ENCODE measurements at regions not wholly inside any gene's neighbourhood (a gene's known extent, or its start where the extent isn't known, plus 50 kb on each side); places are given as distances from the start of the nearest gene placed in this dataset.

GRCh38 chr15:61613138-61613537 lies 384.0 kb upstream of the RORA start:
- no peak overlapping the region for H3K9ac ChIP-seq (ENCODE audit: low read depth, low read length)
- no peaks in the 10 kb centered on the region for H3K4me1 ChIP-seq (ENCODE audit: insufficient read depth, low read length)
- H3K9me3 ChIP-seq (ENCODE audit: control insufficient read depth, insufficient read depth, low read length) = no peaks in the 10 kb centered on the region
- no peaks in the 10 kb centered on the region for H3K36me3 ChIP-seq (ENCODE audit: insufficient read depth, low read length)

DNA sequence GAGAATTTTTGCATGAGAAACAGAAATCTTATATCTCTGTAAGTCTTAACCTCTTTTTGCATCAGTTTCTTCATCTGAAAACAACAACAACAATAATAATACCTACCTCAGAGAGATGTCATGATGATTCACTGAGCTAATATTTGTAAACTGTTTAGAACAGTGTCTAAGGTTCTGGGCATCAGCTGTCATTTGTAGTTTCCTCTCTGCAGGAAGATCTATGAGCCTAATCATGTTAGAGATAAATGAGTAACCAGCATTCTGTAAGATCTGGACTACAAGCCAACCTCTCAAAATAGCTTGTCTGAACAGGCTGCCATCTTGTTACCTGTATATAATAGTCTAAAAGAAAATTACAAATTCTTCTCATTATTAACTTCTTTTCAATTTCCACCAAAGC lies 383.0 kb upstream of the RORA start:
- H3K36me3 ChIP-seq (ENCODE audit: insufficient read depth, low read length) = no peaks in the 10 kb centered on the region
- H3K4me1 ChIP-seq (ENCODE audit: insufficient read depth, low read length) = no peaks in the 10 kb centered on the region
- H3K9me3 ChIP-seq (ENCODE audit: control insufficient read depth, insufficient read depth, low read length) = no peaks in the 10 kb centered on the region
- no peak overlapping the region for H3K9ac ChIP-seq (ENCODE audit: low read depth, low read length)

DNA sequence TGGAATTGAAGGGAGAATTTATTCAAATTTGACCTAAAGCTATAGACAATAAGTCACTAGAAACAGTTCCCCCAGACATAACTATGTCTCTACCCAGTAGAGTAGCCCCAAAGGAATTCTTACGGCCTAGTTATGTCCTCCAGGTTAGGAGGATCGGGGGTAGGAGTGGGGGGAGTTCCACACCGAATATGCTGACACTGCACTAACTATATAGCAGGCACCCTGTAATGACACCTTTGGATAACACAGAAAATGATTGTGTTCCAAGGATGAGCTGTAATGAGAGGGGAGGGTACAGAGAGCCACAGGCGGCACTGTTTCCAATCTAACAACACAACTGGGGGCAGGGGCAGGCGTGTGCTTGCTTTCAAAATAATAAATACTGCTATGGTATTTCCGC lies 376.2 kb upstream of the RORA start:
- H3K9me3 ChIP-seq (ENCODE audit: control insufficient read depth, insufficient read depth, low read length) = no peaks in the 10 kb centered on the region
- H3K4me1 ChIP-seq (ENCODE audit: insufficient read depth, low read length) = no peaks in the 10 kb centered on the region
- no peak overlapping the region for H3K9ac ChIP-seq (ENCODE audit: low read depth, low read length)
- no peaks in the 10 kb centered on the region for H3K36me3 ChIP-seq (ENCODE audit: insufficient read depth, low read length)

DNA sequence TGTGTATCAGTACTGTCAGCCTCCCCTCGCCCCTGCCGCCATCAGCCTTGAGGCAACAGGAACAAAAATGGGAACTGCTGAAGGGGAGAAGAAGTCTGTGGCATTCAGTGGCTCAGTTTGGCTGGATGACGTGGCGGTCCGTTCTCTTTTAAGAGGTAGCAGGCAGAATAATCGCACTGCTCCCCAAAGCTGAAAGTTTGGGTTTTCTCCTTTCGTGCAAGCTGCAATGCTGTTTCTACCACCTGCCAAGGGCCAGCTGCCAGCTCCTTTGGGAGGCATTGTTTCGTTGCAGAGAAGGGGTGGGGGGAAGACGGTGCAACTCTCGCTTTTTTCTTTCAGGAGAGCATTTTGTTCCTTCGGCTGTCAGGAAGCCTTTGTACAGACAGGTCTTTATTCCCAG lies 369.6 kb upstream of the RORA start:
- Histone ChIP-seq H3K4me1 (ENCODE audit: insufficient read depth, low read length) (no peaks in the 10 kb centered on the region), H3K9me3 (ENCODE audit: control insufficient read depth, insufficient read depth, low read length) (no peaks in the 10 kb centered on the region), H3K36me3 (ENCODE audit: insufficient read depth, low read length) (no peaks in the 10 kb centered on the region), H3K9ac (ENCODE audit: low read depth, low read length) (no peak overlapping the region)

DNA sequence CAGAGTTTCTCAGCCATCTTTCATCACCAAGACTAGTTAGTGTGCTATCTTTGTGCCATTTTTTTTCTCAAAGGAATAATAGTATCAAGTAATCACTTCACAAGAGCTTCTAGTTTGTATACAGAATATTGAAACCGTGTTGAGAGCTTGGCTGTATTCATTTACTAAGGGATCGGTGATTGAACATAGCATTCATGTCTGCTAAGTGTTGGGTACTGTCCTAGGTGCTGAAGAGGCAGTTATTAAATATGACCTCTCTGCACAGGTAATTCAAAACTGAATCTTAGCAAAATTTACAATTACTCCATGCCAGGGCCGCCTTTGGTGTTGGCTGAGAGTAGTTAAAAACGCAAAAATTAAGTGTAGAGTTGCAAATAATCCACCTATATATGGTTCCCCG lies 355.3 kb upstream of the RORA start:
- no peaks in the 10 kb centered on the region for H3K9me3 ChIP-seq (ENCODE audit: control insufficient read depth, insufficient read depth, low read length)
- no peak overlapping the region for H3K9ac ChIP-seq (ENCODE audit: low read depth, low read length)
- no peaks in the 10 kb centered on the region for H3K4me1 ChIP-seq (ENCODE audit: insufficient read depth, low read length)
- H3K36me3 ChIP-seq (ENCODE audit: insufficient read depth, low read length) = no peaks in the 10 kb centered on the region

DNA sequence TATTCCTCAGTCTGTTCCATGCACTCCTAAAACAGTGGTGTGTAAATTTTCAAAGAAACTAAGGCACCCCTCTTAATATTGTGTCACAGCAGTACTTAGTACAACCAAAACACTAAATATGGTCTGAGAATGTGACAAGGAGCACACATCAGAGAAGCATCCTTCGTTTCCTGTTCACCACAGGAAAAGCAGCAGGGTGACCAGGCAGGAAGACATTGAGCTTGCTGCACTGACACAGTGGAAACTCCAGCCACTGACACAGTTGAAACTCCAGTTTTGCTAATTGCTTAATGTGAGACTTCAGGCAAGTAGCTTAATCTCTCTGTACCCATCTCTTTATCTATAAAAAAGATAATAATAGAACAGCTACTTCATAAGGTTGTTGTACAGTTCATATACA lies 353.0 kb upstream of the RORA start:
- no peaks in the 10 kb centered on the region for H3K36me3 ChIP-seq (ENCODE audit: insufficient read depth, low read length)
- no peaks in the 10 kb centered on the region for H3K4me1 ChIP-seq (ENCODE audit: insufficient read depth, low read length)
- no peaks in the 10 kb centered on the region for H3K9me3 ChIP-seq (ENCODE audit: control insufficient read depth, insufficient read depth, low read length)
- no peak overlapping the region for H3K9ac ChIP-seq (ENCODE audit: low read depth, low read length)

GRCh38 chr15:61575597-61575996 lies 346.5 kb upstream of the RORA start:
- no peaks in the 10 kb centered on the region for H3K36me3 ChIP-seq (ENCODE audit: insufficient read depth, low read length)
- no peaks in the 10 kb centered on the region for H3K9me3 ChIP-seq (ENCODE audit: control insufficient read depth, insufficient read depth, low read length)
- no peaks in the 10 kb centered on the region for H3K4me1 ChIP-seq (ENCODE audit: insufficient read depth, low read length)
- H3K9ac ChIP-seq (ENCODE audit: low read depth, low read length) = no peak overlapping the region

- Histone ChIP-seq H3K9me3 (ENCODE audit: control insufficient read depth, insufficient read depth, low read length) (no peaks in the 10 kb centered on the region), H3K36me3 (ENCODE audit: insufficient read depth, low read length) (no peaks in the 10 kb centered on the region), H3K9ac (ENCODE audit: low read depth, low read length) (no peak overlapping the region), H3K4me1 (ENCODE audit: insufficient read depth, low read length) (no peaks in the 10 kb centered on the region)
These were observed 341.9 kb upstream of the RORA start for GRCh38 chr15:61571026-61571425.

- Histone ChIP-seq H3K9ac (ENCODE audit: low read depth, low read length) (no peak overlapping the region), H3K4me1 (ENCODE audit: insufficient read depth, low read length) (no peaks in the 10 kb centered on the region), H3K36me3 (ENCODE audit: insufficient read depth, low read length) (no peaks in the 10 kb centered on the region), H3K9me3 (ENCODE audit: control insufficient read depth, insufficient read depth, low read length) (no peaks in the 10 kb centered on the region)
These were observed 335.7 kb upstream of the RORA start for GRCh38 chr15:61564785-61565184.

DNA sequence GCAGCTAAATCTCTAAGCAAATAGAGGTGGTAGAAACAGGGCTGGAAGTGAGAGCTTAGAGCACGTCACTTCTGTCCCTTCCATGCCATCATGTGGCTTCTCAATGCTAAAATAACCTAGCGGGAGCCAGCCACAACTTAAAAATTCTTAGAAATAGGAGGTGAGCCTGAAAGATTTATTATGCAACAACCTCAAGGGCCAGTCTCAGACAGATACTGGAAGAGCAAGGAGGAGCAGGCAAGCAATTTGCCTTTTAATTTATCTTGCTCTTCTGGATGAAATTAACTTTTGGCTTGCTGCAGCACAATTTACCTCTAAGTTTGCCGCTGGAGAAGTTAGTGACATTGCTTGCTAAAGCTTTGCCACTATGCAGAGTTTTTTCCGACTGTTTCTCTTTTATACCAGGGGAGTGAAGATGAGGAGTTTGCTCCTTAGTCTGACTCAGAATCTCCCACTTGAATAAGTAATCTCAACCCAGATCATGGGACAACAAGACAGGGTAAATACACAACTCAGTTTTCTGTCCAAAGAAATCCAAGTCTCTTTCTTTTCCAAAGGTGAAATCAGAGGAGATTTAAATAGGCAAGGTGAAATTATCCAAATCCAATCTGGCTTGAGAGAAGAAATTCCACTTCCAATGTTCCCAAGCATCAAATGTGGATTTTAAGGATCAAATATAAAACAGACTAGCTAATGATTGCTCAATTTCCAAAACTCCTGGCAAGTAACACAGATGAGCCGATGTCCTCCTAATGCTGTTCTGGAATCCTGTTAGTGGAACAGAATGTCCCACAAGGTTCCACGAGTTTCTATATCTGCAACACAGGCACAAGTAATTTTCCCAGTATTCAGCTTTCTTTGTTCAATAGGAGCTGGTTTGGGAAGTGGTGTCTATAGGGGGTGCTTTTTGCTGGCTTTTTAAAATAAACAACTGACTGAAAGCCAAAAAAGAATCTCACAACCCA lies 329.4 kb upstream of the RORA start:
- H3K9ac ChIP-seq (ENCODE audit: low read depth, low read length) = no peak overlapping the region
- peaks cover 8% of the 10 kb centered on the region; the same call in 1 of the 2 replicates for H3K4me1 ChIP-seq (ENCODE audit: insufficient read depth, low read length)
- H3K36me3 ChIP-seq (ENCODE audit: insufficient read depth, low read length) = no peaks in the 10 kb centered on the region
- no peaks in the 10 kb centered on the region for H3K9me3 ChIP-seq (ENCODE audit: control insufficient read depth, insufficient read depth, low read length)

DNA sequence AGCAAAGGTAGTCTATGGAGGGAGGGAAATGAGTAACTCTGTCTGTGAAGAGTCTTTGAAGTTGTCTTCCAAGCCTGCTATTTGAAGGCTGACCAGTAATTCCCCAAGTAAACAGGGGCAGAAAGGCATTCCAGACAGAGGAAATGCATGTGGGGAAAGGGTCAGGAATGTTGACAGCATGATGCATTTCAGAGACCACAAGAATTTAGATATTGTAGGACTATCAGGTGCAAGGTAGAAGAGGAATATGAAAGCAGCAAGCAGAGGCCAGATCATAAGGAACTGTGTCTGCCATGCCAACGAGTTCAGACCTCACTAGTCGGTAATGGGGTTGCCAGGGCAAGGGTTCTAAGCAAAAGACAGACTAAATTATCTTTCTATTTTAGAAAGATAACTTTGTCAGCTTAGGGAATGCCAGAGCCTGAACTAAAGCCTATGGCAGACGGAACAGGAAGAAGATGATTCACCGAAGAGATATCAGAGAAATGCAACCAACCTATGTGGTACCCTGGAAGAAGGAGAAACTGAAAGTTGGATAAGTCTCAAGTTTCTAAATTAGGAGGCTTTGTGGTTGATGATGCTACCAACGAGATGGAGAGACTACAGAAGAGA lies 327.0 kb upstream of the RORA start:
- Histone ChIP-seq H3K36me3 (ENCODE audit: insufficient read depth, low read length) (no peaks in the 10 kb centered on the region), H3K4me1 (ENCODE audit: insufficient read depth, low read length) (peaks cover 8% of the 10 kb centered on the region; the same call in 1 of the 2 replicates), H3K9ac (ENCODE audit: low read depth, low read length) (no peak overlapping the region), H3K9me3 (ENCODE audit: control insufficient read depth, insufficient read depth, low read length) (no peaks in the 10 kb centered on the region)

GRCh38 chr15:61549727-61550126 lies 320.6 kb upstream of the RORA start:
- Histone ChIP-seq H3K4me1 (ENCODE audit: insufficient read depth, low read length) (peaks cover under 1% of the 10 kb centered on the region; the same call in 1 of the 2 replicates), H3K9me3 (ENCODE audit: control insufficient read depth, insufficient read depth, low read length) (no peaks in the 10 kb centered on the region), H3K9ac (ENCODE audit: low read depth, low read length) (no peak overlapping the region), H3K36me3 (ENCODE audit: insufficient read depth, low read length) (no peaks in the 10 kb centered on the region)

DNA sequence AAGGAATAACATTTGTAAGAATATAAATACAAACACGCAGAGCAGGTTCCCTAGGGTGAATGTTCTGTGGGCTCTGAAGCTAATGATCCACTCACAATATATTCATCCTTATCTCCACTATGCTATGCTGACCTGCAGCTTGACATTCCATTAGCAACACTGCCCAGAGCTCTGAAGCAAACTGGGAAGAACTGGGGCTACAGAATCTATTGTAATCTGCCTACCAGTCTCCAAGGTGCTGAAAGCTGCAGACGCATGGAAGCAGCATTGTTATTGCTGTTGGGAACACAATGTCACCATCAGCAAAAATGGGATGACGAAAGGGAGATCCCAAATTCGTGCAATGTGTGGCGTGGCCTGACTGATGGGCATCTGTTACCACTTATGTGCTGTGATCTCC lies 316.7 kb upstream of the RORA start:
- Histone ChIP-seq H3K9ac (ENCODE audit: low read depth, low read length) (no peak overlapping the region), H3K36me3 (ENCODE audit: insufficient read depth, low read length) (no peaks in the 10 kb centered on the region), H3K4me1 (ENCODE audit: insufficient read depth, low read length) (no peaks in the 10 kb centered on the region), H3K9me3 (ENCODE audit: control insufficient read depth, insufficient read depth, low read length) (no peaks in the 10 kb centered on the region)

DNA sequence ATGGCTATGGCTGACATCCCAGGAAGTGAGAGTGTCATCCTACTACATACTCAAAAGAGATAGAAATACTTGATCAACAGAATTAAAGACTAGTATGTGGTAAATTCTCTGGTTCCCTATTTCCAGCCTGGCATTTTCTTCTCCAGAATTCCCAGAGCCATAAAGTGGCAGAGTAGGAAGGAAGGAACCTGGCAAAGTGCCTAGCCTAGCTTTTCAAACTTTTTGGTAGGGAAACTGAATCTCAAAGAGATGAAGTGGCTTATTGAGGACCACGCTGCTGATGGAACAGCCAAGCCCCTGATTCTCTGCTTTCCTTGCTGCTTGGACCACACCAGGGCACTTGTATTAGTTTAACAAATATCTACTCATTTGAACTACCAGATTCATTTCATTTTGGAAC lies 312.4 kb upstream of the RORA start:
- H3K9me3 ChIP-seq (ENCODE audit: control insufficient read depth, insufficient read depth, low read length) = no peaks in the 10 kb centered on the region
- H3K4me1 ChIP-seq (ENCODE audit: insufficient read depth, low read length) = no peaks in the 10 kb centered on the region
- H3K9ac ChIP-seq (ENCODE audit: low read depth, low read length) = no peak overlapping the region
- no peaks in the 10 kb centered on the region for H3K36me3 ChIP-seq (ENCODE audit: insufficient read depth, low read length)

DNA sequence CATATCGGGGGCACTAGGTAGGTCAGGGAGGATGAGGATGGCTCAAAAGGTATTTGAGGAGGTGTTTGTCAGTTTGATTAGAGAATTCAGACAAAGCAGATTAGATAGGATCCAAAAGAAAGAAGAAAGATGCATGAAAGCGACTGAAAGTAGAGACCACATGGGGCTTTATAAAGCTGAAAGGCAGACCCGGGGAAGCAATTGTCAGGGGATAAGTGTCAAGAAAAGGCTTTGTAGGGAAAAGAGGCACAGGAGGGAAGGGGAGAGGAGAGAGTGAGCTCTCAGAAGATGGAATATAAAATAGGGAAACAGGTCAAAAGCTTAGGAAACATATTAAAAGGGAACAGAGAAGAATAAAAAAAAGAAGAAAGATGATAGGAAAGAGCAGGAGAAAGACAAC lies 308.2 kb upstream of the RORA start:
- Histone ChIP-seq H3K9ac (ENCODE audit: low read depth, low read length) (no peak overlapping the region), H3K4me1 (ENCODE audit: insufficient read depth, low read length) (no peaks in the 10 kb centered on the region), H3K36me3 (ENCODE audit: insufficient read depth, low read length) (no peaks in the 10 kb centered on the region), H3K9me3 (ENCODE audit: control insufficient read depth, insufficient read depth, low read length) (no peaks in the 10 kb centered on the region)

All from ES-I3 (cell line).